ENCODE measurements at regions not wholly inside any gene's neighbourhood (a gene's known extent, or its start where the extent isn't known, plus 50 kb on each side); places are given as distances from the start of the nearest gene placed in this dataset.

- POLR2A ChIA-PET: no interaction called here
- Mint-ChIP-seq H3K36me3 (no peaks in the 10 kb centered on the region), H3K4me3 (no peak overlapping the region), H3K27ac (no peak overlapping the region), H3K4me1 (no peaks in the 10 kb centered on the region), H3K9me3 (peaks cover 2% of the 10 kb centered on the region), H3K27me3 (no peaks in the 10 kb centered on the region)
- DNase-seq: no peak
- ATAC-seq (ENCODE audit: low read depth): no peak
These were observed 150.6 kb upstream of the EDIL3 start for GRCh38 chr5:84535281-84535680.

- Mint-ChIP-seq H3K4me3 (no peak overlapping the region), H3K36me3 (peaks cover 2% of the 10 kb centered on the region)
These were observed 139.8 kb upstream of the EDIL3 start for GRCh38 chr5:84524491-84524890.

GRCh38 chr5:84518862-84519261 is 134.2 kb upstream of the EDIL3 start:
- Mint-ChIP-seq H3K27me3 (no peaks in the 10 kb centered on the region), H3K27ac (no peak overlapping the region), H3K4me3 (no peak overlapping the region), H3K36me3 (peaks cover 2% of the 10 kb centered on the region), H3K4me1 (no peaks in the 10 kb centered on the region), H3K9me3 (no peaks in the 10 kb centered on the region)
- no peak for DNase-seq
- POLR2A ChIA-PET: no interaction called here
- ATAC-seq (ENCODE audit: low read depth): no peak

More at GRCh38 chr5:84524491-84524890, 139.8 kb upstream of the EDIL3 start:
- ATAC-seq (ENCODE audit: low read depth) (no peak), DNase-seq (no peak)
- Mint-ChIP-seq H3K27me3 (no peaks in the 10 kb centered on the region), H3K4me1 (no peaks in the 10 kb centered on the region), H3K9me3 (no peaks in the 10 kb centered on the region), H3K27ac (no peak overlapping the region)
- POLR2A ChIA-PET: no interaction called here

GRCh38 chr5:84518370-84518769 is 133.7 kb upstream of the EDIL3 start:
- no peak for DNase-seq
- Mint-ChIP-seq H3K9me3 (no peaks in the 10 kb centered on the region), H3K4me1 (no peaks in the 10 kb centered on the region), H3K36me3 (peaks cover 2% of the 10 kb centered on the region), H3K27ac (no peak overlapping the region), H3K27me3 (no peaks in the 10 kb centered on the region), H3K4me3 (no peak overlapping the region)
- POLR2A ChIA-PET: no interaction called here
- no peak for ATAC-seq (ENCODE audit: low read depth)

GRCh38 chr5:84506625-84507024 is 121.9 kb upstream of the EDIL3 start:
- H3K36me3 Mint-ChIP-seq: no peaks in the 10 kb centered on the region
- no peak for DNase-seq
- H3K9me3 Mint-ChIP-seq: peaks cover 2% of the 10 kb centered on the region
- no peak overlapping the region for H3K27ac Mint-ChIP-seq
- POLR2A ChIA-PET: no interaction called here
- H3K4me3 Mint-ChIP-seq: no peak overlapping the region
- no peaks in the 10 kb centered on the region for H3K4me1 Mint-ChIP-seq
- ATAC-seq (ENCODE audit: low read depth): no peak
- H3K27me3 Mint-ChIP-seq: no peaks in the 10 kb centered on the region

GRCh38 chr5:84494453-84494852 is 109.8 kb upstream of the EDIL3 start:
- POLR2A ChIA-PET: no interaction called here
- H3K4me3 Mint-ChIP-seq: no peak overlapping the region
- H3K27ac Mint-ChIP-seq: no peak overlapping the region

GRCh38 chr5:84487963-84488362 is 103.3 kb upstream of the EDIL3 start:
- POLR2A ChIA-PET: no interaction called here
- H3K27ac Mint-ChIP-seq: no peak overlapping the region

More at GRCh38 chr5:84494453-84494852, 109.8 kb upstream of the EDIL3 start:
- no peak for ATAC-seq (ENCODE audit: low read depth)
- H3K9me3 Mint-ChIP-seq: no peaks in the 10 kb centered on the region
- H3K4me1 Mint-ChIP-seq: no peaks in the 10 kb centered on the region
- no peaks in the 10 kb centered on the region for H3K36me3 Mint-ChIP-seq
- H3K27me3 Mint-ChIP-seq: no peaks in the 10 kb centered on the region
- no peak for DNase-seq

GRCh38 chr5:84480873-84481637 is 96.4 kb upstream of the EDIL3 start:
- Mint-ChIP-seq H3K9me3 (no peaks in the 10 kb centered on the region), H3K4me1 (no peaks in the 10 kb centered on the region), H3K27me3 (no peaks in the 10 kb centered on the region), H3K36me3 (no peaks in the 10 kb centered on the region), H3K4me3 (no peak overlapping the region), H3K27ac (no peak overlapping the region)
- POLR2A ChIA-PET: no interaction called here
- DNase-seq (no peak), ATAC-seq (ENCODE audit: low read depth) (no peak)

More at GRCh38 chr5:84487963-84488362, 103.3 kb upstream of the EDIL3 start:
- Mint-ChIP-seq H3K4me1 (no peaks in the 10 kb centered on the region), H3K4me3 (no peak overlapping the region), H3K27me3 (no peaks in the 10 kb centered on the region), H3K36me3 (no peaks in the 10 kb centered on the region), H3K9me3 (no peaks in the 10 kb centered on the region)
- DNase-seq (no peak), ATAC-seq (ENCODE audit: low read depth) (no peak)

- no peaks in the 10 kb centered on the region for H3K36me3 Mint-ChIP-seq
- H3K4me1 Mint-ChIP-seq: no peaks in the 10 kb centered on the region
- H3K27me3 Mint-ChIP-seq: no peaks in the 10 kb centered on the region
- ATAC-seq (ENCODE audit: low read depth): no peak
- no peaks in the 10 kb centered on the region for H3K9me3 Mint-ChIP-seq
- DNase-seq: no peak
- no peak overlapping the region for H3K27ac Mint-ChIP-seq
- no peak overlapping the region for H3K4me3 Mint-ChIP-seq
- POLR2A ChIA-PET: no interaction called here
These were observed 93.9 kb upstream of the EDIL3 start for GRCh38 chr5:84478603-84479002.

- DNase-seq (no peak), ATAC-seq (ENCODE audit: low read depth) (no peak)
- no peaks in the 10 kb centered on the region for H3K9me3 Mint-ChIP-seq
- H3K36me3 Mint-ChIP-seq: no peaks in the 10 kb centered on the region
- no peak overlapping the region for H3K4me3 Mint-ChIP-seq
- no peaks in the 10 kb centered on the region for H3K27me3 Mint-ChIP-seq
- H3K4me1 Mint-ChIP-seq: no peaks in the 10 kb centered on the region
- H3K27ac Mint-ChIP-seq: no peak overlapping the region
- POLR2A ChIA-PET: no interaction called here
These were observed 92.8 kb upstream of the EDIL3 start for GRCh38 chr5:84477485-84477884.

- H3K27me3 Mint-ChIP-seq: no peaks in the 10 kb centered on the region
- H3K36me3 Mint-ChIP-seq: no peaks in the 10 kb centered on the region
- no peak for DNase-seq
- no peak overlapping the region for H3K4me3 Mint-ChIP-seq
- peaks cover 2% of the 10 kb centered on the region for H3K9me3 Mint-ChIP-seq
- no peak overlapping the region for H3K27ac Mint-ChIP-seq
- no peak for ATAC-seq (ENCODE audit: low read depth)
- no peaks in the 10 kb centered on the region for H3K4me1 Mint-ChIP-seq
- POLR2A ChIA-PET: no interaction called here
These were observed 89.4 kb upstream of the EDIL3 start for GRCh38 chr5:84474126-84474525.

GRCh38 chr5:84453405-84453804 is 68.7 kb upstream of the EDIL3 start:
- POLR2A ChIA-PET: no interaction called here
- no peaks in the 10 kb centered on the region for H3K4me1 Mint-ChIP-seq
- DNase-seq: no peak
- H3K9me3 Mint-ChIP-seq: peaks cover 4% of the 10 kb centered on the region
- ATAC-seq (ENCODE audit: low read depth): no peak
- H3K4me3 Mint-ChIP-seq: no peak overlapping the region
- no peaks in the 10 kb centered on the region for H3K27me3 Mint-ChIP-seq
- no peaks in the 10 kb centered on the region for H3K36me3 Mint-ChIP-seq
- no peak overlapping the region for H3K27ac Mint-ChIP-seq

- Mint-ChIP-seq H3K36me3 (no peaks in the 10 kb centered on the region), H3K9me3 (peaks cover 4% of the 10 kb centered on the region), H3K4me3 (no peak overlapping the region), H3K27ac (no peak overlapping the region), H3K27me3 (no peaks in the 10 kb centered on the region), H3K4me1 (no peaks in the 10 kb centered on the region)
- ATAC-seq (ENCODE audit: low read depth): no peak
- DNase-seq: no peak
- POLR2A ChIA-PET: no interaction called here
These were observed 66.1 kb upstream of the EDIL3 start for GRCh38 chr5:84450617-84451414.

GRCh38 chr5:84445049-84445685 is 60.5 kb upstream of the EDIL3 start:
- Mint-ChIP-seq H3K9me3 (no peaks in the 10 kb centered on the region), H3K27ac (no peak overlapping the region), H3K4me3 (no peak overlapping the region), H3K27me3 (no peaks in the 10 kb centered on the region), H3K36me3 (no peaks in the 10 kb centered on the region), H3K4me1 (no peaks in the 10 kb centered on the region)
- no peak for ATAC-seq (ENCODE audit: low read depth)
- DNase-seq: no peak
- POLR2A ChIA-PET: no interaction called here
